T-helper 1 cell treated with Interleukin-12 subunit alpha and Interleukin-12 subunit beta and Interleukin-4 antibody, amounts not matched to agents 30 ng/mL and 1 ng/mL, for 36 hours (primary cell): ENCODE measurements at regions not wholly inside any gene's neighbourhood (a gene's known extent, or its start where the extent isn't known, plus 50 kb on each side); places are given as distances from the start of the nearest gene placed in this dataset.

Experiments used
- intact Hi-C: fragments of 100-400 bp; cut with micrococcal nuclease; formaldehyde crosslinking; loops from one replicate; pipeline ENCODE4 v1.15.1; 2024

- intact Hi-C loops, result no loop called here
These were observed 618.2 kb upstream of the FRG1 start for GRCh38 chr4:189322426-189322825.

GRCh38 chr4:189341881-189342280, 598.8 kb upstream of the FRG1 start:
- intact Hi-C loops, result no loop called here

GRCh38 chr4:189355590-189355989, 585.1 kb upstream of the FRG1 start:
- intact Hi-C loops, result no loop called here

- intact Hi-C loops, result no loop called here
These were observed 578.3 kb upstream of the FRG1 start for GRCh38 chr4:189362364-189362763.

- intact Hi-C loops, result no loop called here
These were observed 576.6 kb upstream of the FRG1 start for GRCh38 chr4:189364032-189364449.

- intact Hi-C loops, result no loop called here
These were observed 575.2 kb upstream of the FRG1 start for GRCh38 chr4:189365451-189365850.

GRCh38 chr4:189367832-189368231, 572.8 kb upstream of the FRG1 start:
- intact Hi-C loops, result no loop called here

- intact Hi-C loops, result no loop called here
These were observed 566.5 kb upstream of the FRG1 start for GRCh38 chr4:189374176-189374575.

GRCh38 chr4:189376901-189377300, 563.8 kb upstream of the FRG1 start:
- intact Hi-C loops, result no loop called here

GRCh38 chr4:189377569-189377968, 563.1 kb upstream of the FRG1 start:
- intact Hi-C loops, result no loop called here

GRCh38 chr4:189385098-189385497, 555.6 kb upstream of the FRG1 start:
- intact Hi-C loops, result no loop called here

- intact Hi-C loops, result no loop called here
These were observed 555.1 kb upstream of the FRG1 start for GRCh38 chr4:189385579-189385978.

- intact Hi-C loops, result no loop called here
These were observed 544.2 kb upstream of the FRG1 start for GRCh38 chr4:189396435-189396834.

GRCh38 chr4:189404271-189404670, 536.4 kb upstream of the FRG1 start:
- intact Hi-C loops, result no loop called here

GRCh38 chr4:189409158-189409557, 531.5 kb upstream of the FRG1 start:
- intact Hi-C loops, result no loop called here

GRCh38 chr4:189414021-189414420, 526.7 kb upstream of the FRG1 start:
- intact Hi-C loops, result no loop called here

GRCh38 chr4:189420572-189420971, 520.1 kb upstream of the FRG1 start:
- intact Hi-C loops, result no loop called here

- intact Hi-C loops, result no loop called here
These were observed 504.5 kb upstream of the FRG1 start for GRCh38 chr4:189436207-189436606.

GRCh38 chr4:189440716-189441115, 500.0 kb upstream of the FRG1 start:
- intact Hi-C loops, result no loop called here

GRCh38 chr4:189443341-189443740, 497.3 kb upstream of the FRG1 start:
- intact Hi-C loops, result no loop called here

GRCh38 chr4:189445613-189446012, 495.1 kb upstream of the FRG1 start:
- intact Hi-C loops, result no loop called here

- intact Hi-C loops, result no loop called here
These were observed 476.9 kb upstream of the FRG1 start for GRCh38 chr4:189463734-189464133.

GRCh38 chr4:189494407-189494806, 446.3 kb upstream of the FRG1 start:
- intact Hi-C loops, result no loop called here

GRCh38 chr4:189497516-189497915, 443.2 kb upstream of the FRG1 start:
- intact Hi-C loops, result no loop called here
